CD14-positive monocyte (primary cell): ENCODE measurements at regions not wholly inside any gene's neighbourhood (a gene's known extent, or its start where the extent isn't known, plus 50 kb on each side); places are given as distances from the start of the nearest gene placed in this dataset.

Experiments used
- DNase-seq, 3 donors: peaks; one replicate each; pipeline ENCODE4 v3.0.0-alpha.2; 2011 to 2022
- H2AFZ ChIP-seq: 2 replicates; pipeline ENCODE4 v1.6.0; 2012; ENCODE audit warnings: mild to moderate bottlenecking, low read depth, low read length, inconsistent platforms; ENCODE audit not compliant: insufficient read depth, poor library complexity, severe bottlenecking
- H3K27ac ChIP-seq, 2 donors: 1 replicate in 1 of 2; 2 replicates in 1 of 2; pipeline ENCODE4 v1.5.1; 2012 to 2013; ENCODE audit warnings: low read length in 2 of 2, control low read depth in 1 of 2, inconsistent platforms in 1 of 2, low read depth in 1 of 2, mild to moderate bottlenecking in 1 of 2
- H3K27me3 ChIP-seq, 2 donors: one replicate each; pipeline versions ENCODE4 v1.6.0 to v1.6.1; 2011 to 2013; ENCODE audit warnings: low read length in 2 of 2; ENCODE audit not compliant: control insufficient read depth in 2 of 2, insufficient read depth in 2 of 2
- H3K36me3 ChIP-seq, 2 donors: replicated peaks in 1 of 2; 1 replicate in 1 of 2; 2 replicates in 1 of 2; pipeline versions ENCODE4 v1.5.1 to v1.6.1; 2012 to 2013; ENCODE audit warnings: low read length in 2 of 2, control low read depth in 1 of 2, inconsistent platforms in 1 of 2, mild to moderate bottlenecking in 1 of 2; ENCODE audit not compliant: insufficient read depth in 2 of 2, control insufficient read depth in 1 of 2
- H3K4me1 ChIP-seq, 2 donors: 1 replicate in 1 of 2; 2 replicates in 1 of 2; pipeline versions ENCODE4 v1.5.1 to v1.6.1; 2012 to 2013; ENCODE audit warnings: low read length in 2 of 2, control low read depth in 1 of 2, inconsistent platforms in 1 of 2, mild to moderate bottlenecking in 1 of 2, moderate library complexity in 1 of 2; ENCODE audit not compliant: insufficient read depth in 2 of 2, control insufficient read depth in 1 of 2
- H3K4me2 ChIP-seq: replicated peaks from 2 replicates; pipeline ENCODE3; 2012; ENCODE audit warnings: low read length, moderate library complexity, mild to moderate bottlenecking; ENCODE audit not compliant: poor library complexity, severe bottlenecking; ENCODE audit errors: extremely low read depth
- H3K4me3 ChIP-seq, 3 experiments: fragments of 200-600 bp in 1 of 3; sonication (generic) in 1 of 3; replicated peaks in 1 of 3; 1 replicate in 2 of 3; 2 replicates in 1 of 3; pipeline ENCODE4 v1.5.1; 2011 to 2013; ENCODE audit warnings: low read length in 3 of 3, mild to moderate bottlenecking in 3 of 3, control low read depth in 2 of 3, low read depth in 2 of 3, inconsistent platforms in 1 of 3, moderate library complexity in 1 of 3
- H3K79me2 ChIP-seq: 2 replicates; pipeline ENCODE4 v1.6.0; 2012; ENCODE audit warnings: mild to moderate bottlenecking, control low read depth, inconsistent platforms, low read length, moderate library complexity; ENCODE audit not compliant: insufficient read depth
- H3K9ac ChIP-seq: 2 replicates; pipeline ENCODE4 v1.6.0; 2017; ENCODE audit warnings: low read length, mild to moderate bottlenecking; ENCODE audit not compliant: insufficient read depth, poor library complexity, severe bottlenecking
- H3K9me3 ChIP-seq, 2 donors: replicated peaks in 1 of 2; 1 replicate in 1 of 2; 2 replicates in 1 of 2; pipeline versions ENCODE4 v1.5.1 to v1.6.1; 2012 to 2013; ENCODE audit warnings: low read length in 2 of 2, control low read depth in 1 of 2; ENCODE audit not compliant: control insufficient read depth in 1 of 2, insufficient read depth in 1 of 2
- H4K20me1 ChIP-seq: 2 replicates; pipeline ENCODE4 v1.6.0; 2012; ENCODE audit warnings: mild to moderate bottlenecking, low read length, control low read depth, moderate library complexity; ENCODE audit not compliant: insufficient read depth
- H3K27ac Mint-ChIP-seq, 7 donors: one replicate each; pipeline ENCODE4 v1.8.0; 2020; ENCODE audit warnings: mild to moderate bottlenecking in 7 of 7, mixed read lengths in 7 of 7, moderate library complexity in 6 of 7, inconsistent platforms in 2 of 7
- H3K27me3 Mint-ChIP-seq, 3 donors: one replicate each; pipeline ENCODE4 v1.8.0; 2021 to 2022; ENCODE audit warnings: low read depth in 3 of 3, mild to moderate bottlenecking in 3 of 3, mixed read lengths in 3 of 3, moderate library complexity in 3 of 3, inconsistent platforms in 1 of 3
- H3K36me3 Mint-ChIP-seq, 2 donors: one replicate each; pipeline ENCODE4 v1.8.0; 2020; ENCODE audit warnings: mixed read lengths in 2 of 2, inconsistent platforms in 1 of 2, mild to moderate bottlenecking in 1 of 2
- H3K4me1 Mint-ChIP-seq: one replicate; pipeline ENCODE4 v1.8.0; 2020; ENCODE audit warnings: mild to moderate bottlenecking, mixed read lengths
- H3K4me3 Mint-ChIP-seq, 2 donors: one replicate each; pipeline ENCODE4 v1.8.0; 2020; ENCODE audit warnings: mild to moderate bottlenecking in 2 of 2, mixed read lengths in 2 of 2, moderate library complexity in 1 of 2
- H3K9me3 Mint-ChIP-seq, 7 donors: one replicate each; pipeline ENCODE4 v1.8.0; 2020 to 2022; ENCODE audit warnings: mixed read lengths in 7 of 7, mild to moderate bottlenecking in 6 of 7, moderate library complexity in 6 of 7, inconsistent platforms in 2 of 7
- CTCF ChIP-seq: fragments of 200-600 bp; IDR thresholded peaks from one replicate; pipeline ENCODE4 v1.8.0; 2022; ENCODE audit warnings: antibody characterized with exemption, mild to moderate bottlenecking
- WGBS: methylation state at CpG from one replicate; pipeline ENCODE4 v1.1.5; 2013; ENCODE audit warnings: missing lambda C conversion rate; ENCODE audit not compliant: insufficient coverage; 5-methylcytosine and 5-hydroxymethylcytosine counted together
- intact Hi-C, 2 donors: fragments of 100-400 bp; cut with micrococcal nuclease; formaldehyde crosslinking; loops; one replicate each; pipeline versions ENCODE4 v1.15.0 to v1.15.1; 2023

- WGBS = no CpG with 5 or more reads among the region's 1 CpG
- peaks cover 0 to 3% (median 0%) of the 10 kb centered on the region in 3 donors for H3K27me3 Mint-ChIP-seq
- no peak overlapping the region for H2AFZ ChIP-seq
Observed at GRCh38 chr12:68482014-68482413, 128.7 kb upstream of the RAP1B start.

DNA sequence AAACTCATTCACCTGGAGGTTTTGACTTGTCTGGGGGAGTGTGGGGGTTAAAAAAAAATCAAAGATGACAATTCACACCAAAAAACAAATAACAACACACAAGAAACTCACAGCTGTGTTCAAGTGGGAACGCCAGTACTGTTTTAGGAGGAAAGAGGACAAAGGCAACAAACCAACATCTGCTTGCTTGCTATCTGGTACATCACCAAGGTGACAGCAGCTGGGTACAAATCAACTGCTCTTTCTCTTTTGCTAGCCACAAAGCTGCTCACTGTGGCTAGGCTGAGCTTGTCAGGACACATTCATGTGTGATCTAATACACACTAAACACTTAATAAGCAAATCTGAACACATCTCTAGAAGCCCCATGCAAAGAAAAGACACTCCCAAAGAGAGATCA is 128.0 kb upstream of the RAP1B start:
- no peak overlapping the region for H3K27ac ChIP-seq
- peaks cover 0 to 4% of the 10 kb centered on the region in 2 donors for H3K36me3 Mint-ChIP-seq
- H3K27me3 Mint-ChIP-seq = peaks cover 0 to 3% (median 0%) of the 10 kb centered on the region in 3 donors
- TF ChIP-seq CTCF = no peak
- DNase-seq = no peak
- H3K4me2 ChIP-seq = no peak overlapping the region
- no peak overlapping the region for H3K9ac ChIP-seq
- no peak overlapping the region for H3K4me3 ChIP-seq
- intact Hi-C loops = no loop called here
- peaks cover 14 to 16% of the 10 kb centered on the region in 2 donors for H3K4me1 ChIP-seq
- H3K27ac Mint-ChIP-seq = peak overlapping the region in 2 of 7 donors; percentile 6 to 8
- no peaks in the 10 kb centered on the region for H3K36me3 ChIP-seq
- no peak overlapping the region for H3K4me3 Mint-ChIP-seq
- no peaks in the 10 kb centered on the region for H3K79me2 ChIP-seq
- no peaks in the 10 kb centered on the region for H4K20me1 ChIP-seq
- H3K27me3 ChIP-seq = no peaks in the 10 kb centered on the region
- H2AFZ ChIP-seq = no peak overlapping the region
- 100% methylated on average over 1 of the region's 1 CpG for WGBS
- peaks cover 0 to 3% of the 10 kb centered on the region in 2 donors for H3K9me3 ChIP-seq
- H3K9me3 Mint-ChIP-seq = peaks cover 0 to 11% (median 6%) of the 10 kb centered on the region in 7 donors
- peaks cover 18% of the 10 kb centered on the region for H3K4me1 Mint-ChIP-seq

More at GRCh38 chr12:68482014-68482413, 128.7 kb upstream of the RAP1B start:
- H3K36me3 Mint-ChIP-seq = peaks cover 0 to 4% of the 10 kb centered on the region in 2 donors
- no peak overlapping the region for H3K9ac ChIP-seq
- no peak overlapping the region for H3K4me3 Mint-ChIP-seq
- intact Hi-C loops = no loop called here
- H3K36me3 ChIP-seq = no peaks in the 10 kb centered on the region
- H3K9me3 ChIP-seq = peaks cover 0 to 3% of the 10 kb centered on the region in 2 donors
- H3K9me3 Mint-ChIP-seq = peaks cover 0 to 10% (median 5%) of the 10 kb centered on the region in 7 donors
- H3K27ac Mint-ChIP-seq = no peak overlapping the region
- no peaks in the 10 kb centered on the region for H4K20me1 ChIP-seq
- no peak overlapping the region for H3K27ac ChIP-seq
- no peak for DNase-seq
- no peak for TF ChIP-seq CTCF
- no peaks in the 10 kb centered on the region for H3K27me3 ChIP-seq
- peaks cover 18% of the 10 kb centered on the region for H3K4me1 Mint-ChIP-seq
- peaks cover 14 to 16% of the 10 kb centered on the region in 2 donors for H3K4me1 ChIP-seq
- H3K4me2 ChIP-seq = no peak overlapping the region
- no peak overlapping the region for H3K4me3 ChIP-seq
- no peaks in the 10 kb centered on the region for H3K79me2 ChIP-seq
